VCaP (cell line): ENCODE measurements at regions not wholly inside any gene's neighbourhood (a gene's known extent, or its start where the extent isn't known, plus 50 kb on each side); places are given as distances from the start of the nearest gene placed in this dataset.

ENCODE experiments used
- H3K27ac ChIP-seq: fragments of 450-650 bp; 2 replicates; pipeline ENCODE4 v1.5.1; 2017
- TF ChIP-seq, protein P1 (sequence below): fragments of 450-650 bp; conservative IDR thresholded peaks from 2 replicates; pipeline ENCODE4 v1.5.1; 2017; ENCODE audit warnings: mild to moderate bottlenecking, moderate library complexity

DNA sequence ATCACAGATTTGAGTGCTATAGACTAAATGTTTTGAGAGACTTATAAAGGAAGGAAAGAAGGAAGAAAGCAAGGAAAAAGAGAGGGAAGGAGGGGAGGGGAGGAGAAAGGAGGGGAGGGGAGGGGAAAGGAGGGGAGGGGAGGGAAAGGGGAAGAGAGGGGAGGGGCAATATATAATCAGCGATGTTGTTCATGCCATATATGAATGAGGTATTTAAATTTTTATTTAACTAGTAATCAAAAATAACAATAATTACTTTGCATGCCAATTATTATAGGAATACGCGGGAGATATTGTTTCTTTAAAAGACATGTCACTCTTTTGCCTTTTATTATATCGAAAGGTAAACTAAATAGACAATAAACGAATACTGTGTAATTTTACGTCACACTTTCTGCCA lies 1029.7 kb downstream of the FAT4 start:
- TF ChIP-seq, protein P1, sequence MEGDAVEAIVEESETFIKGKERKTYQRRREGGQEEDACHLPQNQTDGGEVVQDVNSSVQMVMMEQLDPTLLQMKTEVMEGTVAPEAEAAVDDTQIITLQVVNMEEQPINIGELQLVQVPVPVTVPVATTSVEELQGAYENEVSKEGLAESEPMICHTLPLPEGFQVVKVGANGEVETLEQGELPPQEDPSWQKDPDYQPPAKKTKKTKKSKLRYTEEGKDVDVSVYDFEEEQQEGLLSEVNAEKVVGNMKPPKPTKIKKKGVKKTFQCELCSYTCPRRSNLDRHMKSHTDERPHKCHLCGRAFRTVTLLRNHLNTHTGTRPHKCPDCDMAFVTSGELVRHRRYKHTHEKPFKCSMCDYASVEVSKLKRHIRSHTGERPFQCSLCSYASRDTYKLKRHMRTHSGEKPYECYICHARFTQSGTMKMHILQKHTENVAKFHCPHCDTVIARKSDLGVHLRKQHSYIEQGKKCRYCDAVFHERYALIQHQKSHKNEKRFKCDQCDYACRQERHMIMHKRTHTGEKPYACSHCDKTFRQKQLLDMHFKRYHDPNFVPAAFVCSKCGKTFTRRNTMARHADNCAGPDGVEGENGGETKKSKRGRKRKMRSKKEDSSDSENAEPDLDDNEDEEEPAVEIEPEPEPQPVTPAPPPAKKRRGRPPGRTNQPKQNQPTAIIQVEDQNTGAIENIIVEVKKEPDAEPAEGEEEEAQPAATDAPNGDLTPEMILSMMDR = no peak
- no peak overlapping the region for H3K27ac ChIP-seq

- no peak overlapping the region for H3K27ac ChIP-seq
- TF ChIP-seq, protein P1 = no peak
Observed at GRCh38 chr4:126346654-126347053, 1031.9 kb downstream of the FAT4 start.

GRCh38 chr4:126354784-126355183 lies 1040.0 kb downstream of the FAT4 start:
- TF ChIP-seq, protein P1 = no peak
- H3K27ac ChIP-seq = no peak overlapping the region

DNA sequence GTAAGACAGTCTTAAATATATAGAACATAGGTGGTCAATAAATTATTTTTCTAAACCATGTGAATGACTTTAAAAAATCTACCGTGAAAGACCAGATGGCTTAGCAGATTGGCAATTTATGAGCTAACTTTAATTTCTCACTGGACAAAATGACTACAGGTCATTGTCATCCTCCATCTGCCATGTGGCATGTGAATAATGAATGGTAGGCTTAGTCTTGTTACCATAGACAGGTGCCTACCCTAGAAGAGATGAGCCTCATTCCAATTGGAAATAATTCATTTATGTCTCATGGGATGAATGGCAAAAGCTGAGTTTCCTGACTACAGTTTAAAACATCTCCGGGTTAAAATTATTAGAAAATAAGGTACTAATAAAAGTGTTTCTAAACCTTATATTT lies 1043.3 kb downstream of the FAT4 start:
- H3K27ac ChIP-seq = no peak overlapping the region
- TF ChIP-seq, protein P1 = no peak

DNA sequence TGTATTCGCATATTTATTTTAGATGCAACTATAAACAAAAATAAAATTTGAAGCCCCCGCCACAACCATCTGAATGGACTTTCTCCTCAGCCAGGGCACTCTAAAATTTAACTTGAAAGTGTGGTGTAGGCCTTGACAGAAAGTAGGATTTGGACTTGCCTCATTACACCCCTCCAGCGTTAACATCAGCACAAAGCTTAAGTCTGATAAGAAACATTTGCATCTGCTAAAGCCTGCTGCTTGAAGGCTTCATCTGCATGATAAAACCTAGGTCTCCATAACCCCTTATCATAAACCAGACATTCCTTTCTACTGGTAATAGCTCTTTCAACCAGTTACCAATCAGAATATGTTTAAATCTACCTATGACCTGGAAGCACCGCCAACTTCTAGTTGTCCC lies 1046.5 kb downstream of the FAT4 start:
- H3K27ac ChIP-seq = no peak overlapping the region

GRCh38 chr4:126364311-126364911 lies 1049.7 kb downstream of the FAT4 start:
- no peak overlapping the region for H3K27ac ChIP-seq
- TF ChIP-seq, protein P1 = no peak

More for the DNA sequence above, 1046.5 kb downstream of the FAT4 start:
- TF ChIP-seq, protein P1 = no peak

DNA sequence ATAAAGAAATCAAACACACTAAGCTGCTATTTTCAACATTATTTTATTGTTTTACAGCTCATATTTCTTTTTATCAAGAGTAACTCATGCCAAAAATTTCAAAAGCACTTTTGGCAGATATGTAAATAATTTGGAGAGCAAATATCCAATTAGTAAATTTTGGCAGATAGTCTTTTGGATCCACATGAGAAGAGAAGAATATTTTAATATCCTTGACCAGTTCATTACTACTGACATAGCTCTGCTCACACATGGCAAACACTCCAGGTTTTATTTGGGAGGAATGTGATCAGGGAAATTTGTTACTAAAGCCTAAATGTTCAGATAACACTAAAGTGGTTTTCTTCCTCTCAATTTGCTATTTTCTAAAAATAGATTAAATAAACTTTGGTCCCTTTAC lies 1054.3 kb downstream of the FAT4 start:
- TF ChIP-seq, protein P1 = no peak
- H3K27ac ChIP-seq = no peak overlapping the region
